ENCODE measurements at regions not wholly inside any gene's neighbourhood (a gene's known extent, or its start where the extent isn't known, plus 50 kb on each side); places are given as distances from the start of the nearest gene placed in this dataset.

- TF ChIP-seq, protein P1, sequence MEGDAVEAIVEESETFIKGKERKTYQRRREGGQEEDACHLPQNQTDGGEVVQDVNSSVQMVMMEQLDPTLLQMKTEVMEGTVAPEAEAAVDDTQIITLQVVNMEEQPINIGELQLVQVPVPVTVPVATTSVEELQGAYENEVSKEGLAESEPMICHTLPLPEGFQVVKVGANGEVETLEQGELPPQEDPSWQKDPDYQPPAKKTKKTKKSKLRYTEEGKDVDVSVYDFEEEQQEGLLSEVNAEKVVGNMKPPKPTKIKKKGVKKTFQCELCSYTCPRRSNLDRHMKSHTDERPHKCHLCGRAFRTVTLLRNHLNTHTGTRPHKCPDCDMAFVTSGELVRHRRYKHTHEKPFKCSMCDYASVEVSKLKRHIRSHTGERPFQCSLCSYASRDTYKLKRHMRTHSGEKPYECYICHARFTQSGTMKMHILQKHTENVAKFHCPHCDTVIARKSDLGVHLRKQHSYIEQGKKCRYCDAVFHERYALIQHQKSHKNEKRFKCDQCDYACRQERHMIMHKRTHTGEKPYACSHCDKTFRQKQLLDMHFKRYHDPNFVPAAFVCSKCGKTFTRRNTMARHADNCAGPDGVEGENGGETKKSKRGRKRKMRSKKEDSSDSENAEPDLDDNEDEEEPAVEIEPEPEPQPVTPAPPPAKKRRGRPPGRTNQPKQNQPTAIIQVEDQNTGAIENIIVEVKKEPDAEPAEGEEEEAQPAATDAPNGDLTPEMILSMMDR (IDR thresholded peaks at IDR 0.05): no peak
- Histone ChIP-seq H3K9me3 (no peaks in the 10 kb centered on the region), H3K27ac (no peak overlapping the region), H3K4me3 (ENCODE audit: low read depth in 1 of 2, low read length in 1 of 2) (no peak overlapping the region), H3K27me3 (no peaks in the 10 kb centered on the region), H3K4me1 (ENCODE audit: control insufficient read depth in 1 of 2, insufficient read depth in 1 of 2, low read depth in 1 of 2, low read length in 1 of 2) (no peaks in the 10 kb centered on the region), H3K36me3 (no peaks in the 10 kb centered on the region)
Observed at GRCh38 chr2:14751581-14751980, 119.1 kb downstream of the LRATD1 start.

GRCh38 chr2:14752295-14752694 lies 119.8 kb downstream of the LRATD1 start:
- Histone ChIP-seq H3K9me3 (no peaks in the 10 kb centered on the region), H3K36me3 (no peaks in the 10 kb centered on the region), H3K4me1 (ENCODE audit: control insufficient read depth in 1 of 2, insufficient read depth in 1 of 2, low read depth in 1 of 2, low read length in 1 of 2) (no peaks in the 10 kb centered on the region), H3K27ac (no peak overlapping the region), H3K27me3 (no peaks in the 10 kb centered on the region), H3K4me3 (ENCODE audit: low read depth in 1 of 2, low read length in 1 of 2) (no peak overlapping the region)
- TF ChIP-seq, protein P1 (IDR thresholded peaks at IDR 0.05): no peak

DNA sequence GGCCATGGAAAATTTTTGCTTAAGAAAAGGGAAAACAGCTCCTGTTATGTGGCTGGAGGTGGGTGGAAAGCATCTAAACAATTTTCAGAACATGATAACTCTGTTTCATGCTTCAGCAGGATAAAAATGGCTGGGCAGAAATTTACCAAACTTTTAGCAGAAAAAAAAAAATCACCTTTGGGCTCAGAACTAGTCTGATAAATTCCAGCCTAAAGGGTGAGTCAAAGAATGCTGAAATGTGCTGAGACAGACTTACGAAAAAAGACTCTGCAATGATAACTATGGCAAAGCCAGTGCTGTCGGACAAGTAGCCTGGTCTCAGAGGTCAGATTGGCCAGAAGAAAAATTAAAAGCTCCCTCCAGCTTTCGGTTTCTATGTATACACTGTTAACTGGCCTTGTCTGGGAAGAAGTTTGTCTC lies 123.6 kb downstream of the LRATD1 start:
- H3K27ac ChIP-seq: no peak overlapping the region
- H3K36me3 ChIP-seq: no peaks in the 10 kb centered on the region
- no peak overlapping the region for H3K4me3 ChIP-seq (ENCODE audit: low read depth in 1 of 2, low read length in 1 of 2)
- H3K9me3 ChIP-seq: no peaks in the 10 kb centered on the region
- H3K27me3 ChIP-seq: no peaks in the 10 kb centered on the region
- no peaks in the 10 kb centered on the region for H3K4me1 ChIP-seq (ENCODE audit: control insufficient read depth in 1 of 2, insufficient read depth in 1 of 2, low read depth in 1 of 2, low read length in 1 of 2)
- TF ChIP-seq, protein P1 (IDR thresholded peaks at IDR 0.05): no peak

DNA sequence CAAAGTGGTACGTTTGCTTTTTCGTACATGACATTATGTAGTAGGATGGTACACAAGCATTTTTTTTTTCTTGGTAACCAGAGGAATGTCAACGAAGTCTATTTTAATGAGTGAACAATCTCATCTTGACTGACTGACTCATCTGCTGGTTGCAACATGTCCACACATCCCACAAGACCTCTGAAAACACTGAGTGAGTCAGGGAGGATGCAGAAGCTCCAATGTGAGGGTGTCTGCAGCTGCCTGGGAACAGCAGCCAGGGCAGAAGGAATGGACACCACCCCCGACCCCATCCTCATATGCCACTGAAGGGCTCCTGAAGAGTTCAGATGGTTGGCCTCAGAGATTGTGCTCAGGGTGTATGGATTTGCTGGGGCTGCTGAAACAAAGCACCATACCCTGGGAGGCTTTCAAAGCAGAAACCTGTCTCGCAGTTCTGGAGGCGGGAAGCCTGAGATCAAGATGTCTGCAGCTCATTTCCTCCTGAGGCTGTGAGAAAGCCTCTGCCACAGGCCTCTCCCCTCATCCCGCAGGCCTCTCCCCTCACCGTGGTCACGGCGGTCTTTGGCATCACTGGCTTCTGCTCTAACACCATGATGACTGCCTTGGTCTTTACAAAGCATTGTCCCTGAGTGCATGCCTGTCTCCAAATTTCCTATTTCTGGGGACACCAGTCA lies 124.6 kb downstream of the LRATD1 start:
- H3K27me3 ChIP-seq: no peaks in the 10 kb centered on the region
- H3K4me1 ChIP-seq (ENCODE audit: control insufficient read depth in 1 of 2, insufficient read depth in 1 of 2, low read depth in 1 of 2, low read length in 1 of 2): no peaks in the 10 kb centered on the region
- no peaks in the 10 kb centered on the region for H3K36me3 ChIP-seq
- no peaks in the 10 kb centered on the region for H3K9me3 ChIP-seq
- no peak overlapping the region for H3K27ac ChIP-seq
- TF ChIP-seq, protein P1 (IDR thresholded peaks at IDR 0.05): no peak
- H3K4me3 ChIP-seq (ENCODE audit: low read depth in 1 of 2, low read length in 1 of 2): no peak overlapping the region

DNA sequence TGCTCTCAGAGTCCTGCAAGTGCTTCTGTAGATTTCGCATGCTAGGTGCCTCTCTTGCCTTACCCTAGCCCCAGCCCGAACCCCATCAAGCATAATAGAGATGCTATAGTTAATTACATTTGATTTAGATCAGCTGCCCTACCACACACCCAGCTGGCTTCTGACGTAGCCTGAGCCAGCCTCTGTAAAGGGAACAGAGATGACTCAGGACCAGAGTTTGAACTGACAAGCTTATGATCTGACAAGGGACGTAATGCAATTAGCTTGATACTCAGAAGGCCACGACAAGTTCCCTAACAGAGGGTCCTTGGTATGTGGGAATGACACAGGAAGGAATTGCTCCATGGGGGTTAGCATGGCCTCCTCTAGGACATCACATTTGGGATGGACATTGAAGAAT lies 126.6 kb downstream of the LRATD1 start:
- H3K27me3 ChIP-seq: no peaks in the 10 kb centered on the region
- no peak overlapping the region for H3K4me3 ChIP-seq (ENCODE audit: low read depth in 1 of 2, low read length in 1 of 2)
- TF ChIP-seq, protein P1 (IDR thresholded peaks at IDR 0.05): no peak
- H3K27ac ChIP-seq: no peak overlapping the region
- H3K4me1 ChIP-seq (ENCODE audit: control insufficient read depth in 1 of 2, insufficient read depth in 1 of 2, low read depth in 1 of 2, low read length in 1 of 2): no peaks in the 10 kb centered on the region
- no peaks in the 10 kb centered on the region for H3K36me3 ChIP-seq
- no peaks in the 10 kb centered on the region for H3K9me3 ChIP-seq
